B cell (primary cell): ENCODE measurements at regions not wholly inside any gene's neighbourhood (a gene's known extent, or its start where the extent isn't known, plus 50 kb on each side); places are given as distances from the start of the nearest gene placed in this dataset.

Source experiments
- CTCF ChIP-seq: fragments of 200-600 bp; IDR thresholded peaks from one replicate; pipeline ENCODE4 v1.8.0; 2022; ENCODE audit warnings: antibody characterized with exemption, mild to moderate bottlenecking
- EZH2 ChIP-seq: IDR thresholded peaks from 2 replicates; pipeline ENCODE4 v1.6.1; 2012; ENCODE audit warnings: borderline replicate concordance, low read depth, mild to moderate bottlenecking, moderate library complexity, low read length; ENCODE audit not compliant: insufficient read depth, poor library complexity, severe bottlenecking

GRCh38 chr1:55955016-55955621 is 624.2 kb downstream of the PLPP3 start:
- no peak for TF ChIP-seq CTCF
- TF ChIP-seq EZH2 = no peak
